ENCODE measurements at regions not wholly inside any gene's neighbourhood (a gene's known extent, or its start where the extent isn't known, plus 50 kb on each side); places are given as distances from the start of the nearest gene placed in this dataset.
"Not testable (repeated sequence)": the region's sequence is repeated elsewhere in the genome, so short reads cannot be mapped to it uniquely, and the experiment has no call there.

DNA sequence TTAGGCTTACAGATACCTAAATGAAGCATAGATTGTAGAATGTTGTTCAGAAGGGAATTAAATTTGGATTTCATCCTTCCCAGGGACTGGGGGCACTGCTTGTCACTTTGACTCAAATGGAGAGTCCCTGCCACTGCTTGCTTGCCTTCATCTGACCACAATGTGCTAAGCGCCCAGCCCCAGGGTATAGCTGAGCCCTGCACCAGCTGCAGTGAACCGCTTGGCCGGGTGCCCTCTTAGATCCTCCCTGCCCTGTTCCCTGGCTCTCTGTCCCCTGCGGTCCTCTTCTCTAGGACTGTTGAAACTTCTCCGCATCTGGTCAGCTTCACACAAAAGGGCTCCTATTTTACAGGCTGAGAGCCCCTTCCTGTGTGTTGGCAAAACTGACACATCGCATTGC is 170.9 kb downstream of the BCL2L11 start:
- not testable (repeated sequence) for DNase-seq

DNA sequence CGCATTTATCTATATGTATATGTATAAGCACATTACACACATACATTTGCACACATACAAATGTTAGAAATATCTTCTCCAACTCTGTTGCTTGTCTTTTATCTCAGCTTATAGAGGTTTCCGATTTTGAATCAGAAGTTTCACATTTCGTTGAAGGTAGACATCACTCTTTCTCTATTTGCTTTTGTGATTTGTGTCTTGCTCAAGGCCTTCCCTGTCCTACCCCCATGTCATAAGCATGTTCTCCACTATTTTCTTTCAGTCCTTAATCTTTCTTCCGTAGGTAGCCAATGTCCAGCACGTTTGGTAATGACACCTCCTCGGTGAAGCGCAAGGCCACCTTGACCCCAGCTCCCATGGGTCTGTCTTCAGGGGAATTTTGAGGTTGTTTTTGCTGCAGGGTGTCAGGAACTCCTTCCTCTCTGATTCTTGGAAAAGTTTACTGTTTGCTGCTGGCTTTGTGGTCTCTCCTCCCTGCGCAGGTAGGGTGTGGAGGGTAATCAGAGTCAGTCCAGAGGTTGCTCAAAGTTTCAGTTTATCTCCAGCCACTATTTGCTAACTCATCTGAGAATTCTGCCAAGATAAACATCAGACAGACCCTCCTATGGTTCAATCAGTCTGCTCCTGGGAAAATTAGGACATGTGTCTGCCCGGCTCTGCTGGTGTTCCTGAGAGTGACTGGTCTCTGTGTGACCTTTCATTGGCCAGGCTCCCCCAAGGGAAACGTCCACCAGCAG is 171.7 kb downstream of the BCL2L11 start:
- DNase-seq: not testable (repeated sequence)

DNA sequence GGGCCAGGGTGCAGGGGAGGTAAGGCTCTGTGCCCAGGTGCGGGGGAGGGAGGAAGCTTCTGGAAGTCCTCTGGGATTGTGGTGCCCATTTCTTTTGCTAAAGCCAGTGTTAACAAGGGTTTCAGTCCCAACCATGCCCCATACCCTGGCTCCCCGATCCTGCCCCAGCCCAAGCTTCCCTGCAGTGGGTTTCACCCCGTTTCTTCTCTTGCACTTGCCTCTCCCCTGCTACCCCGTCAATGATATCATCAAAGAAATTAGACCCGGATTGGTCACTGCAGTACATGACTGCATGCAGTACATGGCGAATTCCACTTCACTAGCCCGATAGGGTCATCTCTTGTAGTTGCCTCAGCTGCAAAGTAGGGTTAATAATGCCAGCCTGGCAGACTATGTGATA is 174.0 kb downstream of the BCL2L11 start:
- DNase-seq: not testable (repeated sequence)

DNA sequence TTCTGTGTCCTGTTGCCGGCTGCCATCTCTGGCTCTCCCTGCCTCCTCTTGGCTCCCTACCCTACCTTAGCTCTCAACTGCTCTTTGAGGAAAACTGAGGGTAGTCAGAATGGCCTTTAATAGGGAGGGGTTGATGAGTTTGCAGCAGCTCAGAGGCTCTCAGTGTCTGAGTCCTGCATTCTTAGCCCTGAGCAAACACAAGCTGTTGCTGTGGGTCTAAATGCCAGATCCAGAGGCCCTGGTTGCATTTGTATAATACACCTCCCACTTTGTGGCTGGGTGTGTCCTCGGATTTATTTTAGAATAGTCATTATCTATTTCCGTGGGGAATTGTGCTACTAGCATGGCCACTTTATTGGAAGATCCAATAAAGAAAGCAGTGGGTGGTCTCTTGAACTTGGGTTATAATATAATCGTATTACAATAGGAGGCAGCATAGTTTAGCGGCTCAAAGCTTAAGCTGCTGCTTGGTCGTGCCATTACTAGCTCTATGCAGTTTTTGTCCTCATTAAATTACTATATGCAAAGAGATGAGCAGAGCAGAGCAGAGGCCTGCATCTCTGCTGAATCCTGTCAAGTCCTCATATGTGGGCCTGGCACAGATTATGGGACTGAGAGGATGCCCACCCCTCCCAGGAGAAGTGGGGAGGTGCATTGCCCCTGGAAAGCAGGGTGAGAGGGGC is 175.5 kb downstream of the BCL2L11 start:
- not testable (repeated sequence) for DNase-seq

DNA sequence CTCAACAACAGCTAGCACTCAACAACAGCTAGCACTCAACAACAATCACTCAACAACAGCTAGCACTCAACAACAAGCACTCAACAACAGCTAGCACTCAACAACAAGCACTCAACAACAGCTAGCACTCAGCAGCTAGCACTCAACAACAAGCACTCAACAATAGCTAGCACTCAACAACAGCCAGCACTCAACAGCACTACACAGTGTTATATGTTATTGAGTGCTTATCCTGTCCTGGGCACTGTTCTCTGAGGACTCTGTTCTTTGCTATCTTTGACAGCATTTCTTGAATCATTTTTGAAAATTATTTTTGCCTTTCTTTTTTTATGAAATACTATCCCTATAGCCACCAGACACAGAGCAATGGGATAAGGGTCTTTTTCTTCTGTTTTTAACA is 176.4 kb downstream of the BCL2L11 start:
- not testable (repeated sequence) for DNase-seq

DNA sequence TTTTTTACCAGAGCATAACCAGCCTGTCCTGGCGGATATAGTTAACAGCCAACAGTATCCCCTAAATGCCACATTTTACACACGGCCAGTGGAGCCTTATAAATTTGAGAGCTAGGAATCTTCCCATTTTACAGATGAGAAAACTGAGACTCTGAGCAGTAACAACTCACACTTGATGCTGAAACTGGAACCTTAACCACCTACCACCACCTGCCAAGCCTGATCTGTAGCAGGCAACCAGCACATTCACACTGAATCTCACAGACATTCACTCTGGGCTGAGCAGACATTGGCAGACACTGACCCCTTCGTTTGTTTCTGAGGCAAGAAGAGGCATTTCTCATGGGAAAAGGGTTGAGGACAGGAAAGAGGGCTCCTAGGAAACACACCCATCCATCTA is 178.2 kb downstream of the BCL2L11 start:
- DNase-seq: not testable (repeated sequence)

DNA sequence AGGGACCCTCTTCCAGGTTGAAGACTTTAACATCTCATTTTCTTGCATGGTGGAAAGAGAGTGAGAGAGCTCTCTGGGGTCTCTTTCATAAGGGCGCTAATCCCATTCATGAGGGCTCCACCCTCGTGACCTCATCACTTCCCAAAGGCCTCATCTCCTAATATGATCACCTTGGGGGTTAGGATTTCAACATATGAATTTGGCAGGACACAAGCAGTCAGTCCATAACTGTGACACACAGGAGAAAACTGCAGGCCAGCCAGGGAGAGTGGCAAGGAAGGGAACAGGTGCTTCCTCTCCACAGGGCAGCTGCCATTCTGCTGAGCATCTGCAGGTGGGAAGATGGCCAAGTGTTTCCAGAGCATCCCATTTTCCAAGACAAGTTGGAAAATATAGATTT is 178.9 kb downstream of the BCL2L11 start:
- not testable (repeated sequence) for DNase-seq

DNA sequence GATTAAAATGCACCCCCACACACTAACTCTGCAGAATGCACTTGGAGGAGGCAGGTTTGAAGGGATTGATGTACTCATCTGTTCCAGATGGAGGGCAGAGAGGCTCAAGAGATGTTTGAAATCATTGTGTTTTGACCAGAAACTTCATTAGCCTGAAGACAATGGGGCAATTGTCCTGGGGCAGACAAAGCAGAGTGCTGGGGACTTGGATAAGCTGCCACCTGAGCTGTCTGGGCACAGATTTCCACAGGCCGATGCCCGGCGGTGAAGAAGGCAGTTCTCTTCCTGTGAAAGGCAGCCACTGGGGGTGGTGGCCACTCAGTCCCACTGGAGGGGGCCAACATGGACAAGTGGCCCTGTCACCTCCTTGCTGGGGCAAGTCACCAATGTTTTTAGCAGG is 181.0 kb downstream of the BCL2L11 start:
- not testable (repeated sequence) for DNase-seq

DNA sequence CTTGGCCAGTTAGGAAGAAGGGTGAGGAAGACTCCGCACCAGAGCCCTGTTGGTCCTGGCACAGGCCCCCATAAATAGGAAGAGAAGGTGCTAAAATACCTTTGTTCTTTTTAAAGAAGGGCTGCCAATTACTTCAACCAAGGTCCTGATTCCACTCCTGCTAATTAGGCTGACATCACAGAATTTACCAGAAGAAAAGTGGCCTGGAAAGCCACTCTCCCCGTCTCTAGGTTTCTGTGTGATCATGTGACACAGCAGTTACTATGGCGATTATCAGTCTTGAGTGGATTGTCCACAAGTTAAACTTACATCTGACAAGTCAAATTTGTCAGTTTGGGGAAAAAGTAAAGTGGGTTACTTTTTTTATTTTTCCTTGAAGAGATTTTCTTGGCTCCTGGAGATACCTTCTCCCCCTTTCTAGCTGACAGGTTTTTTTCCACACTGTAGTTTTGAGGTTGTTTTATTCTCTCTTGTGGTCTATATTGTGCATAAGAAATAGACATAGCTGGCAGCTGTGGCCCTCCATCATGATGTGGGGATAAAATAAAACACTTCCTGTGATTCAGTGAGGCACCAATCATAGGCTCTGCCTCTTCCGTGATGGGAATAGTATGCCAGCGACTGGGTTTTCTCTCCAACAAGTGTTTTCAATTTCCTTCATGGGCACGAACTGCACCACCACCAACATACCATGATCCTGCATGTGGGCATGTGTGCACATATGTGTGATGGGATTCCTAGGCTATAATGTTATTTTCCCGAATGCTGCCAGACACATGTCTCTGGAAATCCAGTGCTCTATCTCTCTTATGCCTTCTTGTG is 181.9 kb downstream of the BCL2L11 start:
- not testable (repeated sequence) for DNase-seq

DNA sequence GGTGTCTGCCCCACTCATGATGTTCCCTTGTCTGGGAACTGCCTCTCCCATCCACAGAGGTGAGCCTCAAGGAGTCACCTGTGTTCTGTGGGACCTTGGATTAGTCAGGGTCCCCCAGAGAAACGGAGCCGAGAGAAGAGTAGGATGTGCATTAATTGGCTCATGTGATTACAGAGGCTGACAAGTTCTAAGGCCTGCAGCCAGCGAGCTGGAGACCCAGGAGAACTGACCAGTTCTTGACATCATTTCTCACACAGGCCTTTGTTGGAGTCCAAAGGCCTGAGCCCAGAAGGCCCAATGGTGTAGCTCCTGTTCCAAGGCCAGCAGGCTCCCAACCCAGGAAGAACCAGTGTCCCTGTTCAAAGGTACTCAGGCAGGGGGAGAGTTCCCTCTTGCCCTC is 186.6 kb downstream of the BCL2L11 start:
- DNase-seq: not testable (repeated sequence)

DNA sequence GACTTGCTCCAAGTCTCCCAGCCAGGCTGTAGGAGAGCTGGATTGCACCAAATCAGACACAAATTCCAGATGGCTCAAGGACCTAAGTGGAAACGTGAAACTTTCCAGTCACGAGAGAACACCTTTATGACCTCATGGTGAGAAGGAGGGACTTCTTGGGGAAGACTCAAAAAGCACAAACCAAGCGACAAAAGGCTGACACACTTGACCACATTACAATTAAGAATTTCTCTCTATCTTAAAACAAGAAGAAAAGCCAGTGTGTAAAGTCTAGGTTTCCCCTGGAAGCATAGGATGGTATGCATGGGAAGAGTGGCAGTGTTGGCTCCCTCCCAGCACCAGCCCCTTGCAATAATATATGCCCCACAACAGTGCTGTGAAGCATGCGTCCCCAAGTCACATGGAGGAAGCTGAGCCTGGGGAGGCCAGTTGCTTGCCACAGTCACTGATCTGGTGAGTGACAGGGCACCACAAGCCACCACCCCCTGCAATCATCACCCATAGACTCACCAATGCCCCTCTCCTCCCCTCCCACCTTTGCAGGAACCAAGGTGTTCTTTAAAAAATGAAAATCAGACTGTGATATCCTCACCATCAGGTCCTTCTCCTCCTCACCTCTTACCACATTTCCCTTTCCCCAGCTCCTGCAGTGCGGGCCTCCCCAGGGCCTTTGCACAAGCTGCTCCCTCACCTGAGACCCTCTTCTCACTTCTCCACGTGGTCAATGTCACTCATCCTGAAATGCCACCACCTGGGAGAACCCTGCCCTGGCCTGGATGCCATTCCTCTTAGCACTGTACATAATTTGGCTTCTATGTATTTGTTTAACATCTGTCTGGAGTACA is 188.7 kb downstream of the BCL2L11 start:
- not testable (repeated sequence) for DNase-seq

DNA sequence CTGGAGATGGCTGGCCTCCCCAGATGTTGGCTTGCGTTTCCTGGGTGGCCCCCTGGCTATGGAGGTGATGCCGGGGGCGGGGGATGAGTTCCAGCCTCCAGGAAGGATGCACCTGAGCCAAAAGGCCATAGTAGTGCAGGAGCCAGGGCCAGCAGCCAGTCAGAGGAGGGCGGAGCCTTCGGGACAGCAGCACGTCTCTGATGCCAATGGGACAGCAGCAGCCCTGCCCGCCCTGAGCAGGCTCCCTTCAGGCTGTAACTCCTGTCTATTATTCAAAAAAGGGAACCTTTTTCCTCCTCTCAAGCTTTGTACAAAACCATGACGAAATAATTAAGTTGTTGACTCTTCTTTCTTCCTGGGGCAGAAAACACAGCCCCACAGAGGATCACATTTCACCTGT is 189.7 kb downstream of the BCL2L11 start:
- DNase-seq: not testable (repeated sequence)

DNA sequence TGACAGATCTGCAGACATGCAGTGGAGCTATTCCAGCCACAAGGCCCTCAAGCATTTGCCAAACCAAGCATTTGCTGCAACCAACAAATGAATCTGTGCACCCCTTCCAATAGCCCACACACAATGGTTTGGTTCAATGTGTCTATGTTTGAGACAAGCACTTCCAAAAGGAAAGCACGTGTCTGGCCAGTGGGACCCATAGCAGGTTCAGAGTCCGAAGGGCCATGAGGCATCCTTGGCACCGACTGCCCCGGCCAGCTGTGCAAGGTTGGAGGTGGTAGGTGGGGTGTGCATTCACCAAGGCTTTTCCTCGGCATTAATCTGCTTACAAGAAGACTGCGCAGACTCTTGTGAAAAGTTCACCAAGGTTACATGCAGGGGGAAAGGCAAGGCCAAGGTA is 190.9 kb downstream of the BCL2L11 start:
- DNase-seq: not testable (repeated sequence)

DNA sequence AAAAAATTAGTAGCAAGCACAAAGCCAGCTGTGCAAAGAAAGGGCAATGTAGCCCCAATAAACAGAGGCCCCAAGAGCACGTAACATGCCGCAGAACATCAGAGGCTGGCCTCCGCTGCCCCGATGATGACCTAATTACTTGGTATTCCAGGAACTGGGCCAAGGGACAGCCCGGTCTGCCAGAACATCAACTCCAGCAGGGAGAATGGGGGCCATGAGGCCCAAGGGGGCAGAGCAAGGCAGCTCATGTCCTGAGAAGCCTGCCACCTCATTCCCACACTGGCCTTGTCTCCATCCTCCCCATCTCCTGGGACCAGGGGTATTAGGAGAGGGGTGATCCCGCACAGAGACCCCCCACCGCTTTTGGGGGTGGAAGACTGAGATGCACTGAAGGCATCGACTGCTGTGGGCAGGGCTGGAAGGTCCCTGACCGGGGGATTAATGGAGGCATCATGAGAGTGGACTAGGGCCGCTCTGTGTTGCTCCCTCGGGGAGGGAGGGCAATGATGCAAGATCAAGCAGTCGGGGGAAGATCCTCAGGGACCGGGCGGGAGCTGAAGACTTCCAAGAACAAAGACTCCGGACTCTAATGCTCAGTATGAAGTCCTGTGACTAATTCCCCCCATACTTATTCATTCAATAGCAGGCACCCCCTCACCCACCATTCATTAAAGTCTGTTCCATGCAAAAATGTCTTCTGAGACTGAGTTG is 192.3 kb downstream of the BCL2L11 start:
- DNase-seq: not testable (repeated sequence)

DNA sequence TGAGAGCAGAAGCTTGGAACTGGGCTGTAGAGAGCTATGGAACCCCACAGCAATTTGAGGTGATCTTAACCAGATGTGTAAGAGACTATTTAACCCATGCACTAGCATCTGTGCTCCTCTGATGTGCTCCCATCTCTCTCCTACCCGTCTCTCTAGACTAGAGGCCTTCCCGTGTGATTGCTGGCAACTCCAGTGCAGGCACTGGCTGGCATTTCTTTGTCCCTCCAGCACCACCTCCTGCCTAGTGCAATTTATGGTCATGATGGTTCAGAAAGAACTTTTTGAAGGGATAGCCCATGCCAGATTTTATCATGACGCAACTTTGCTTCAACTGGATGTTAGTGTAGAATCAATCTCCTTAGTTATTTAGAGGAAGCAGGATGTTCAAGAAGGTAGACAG is 193.0 kb downstream of the BCL2L11 start:
- not testable (repeated sequence) for DNase-seq

DNA sequence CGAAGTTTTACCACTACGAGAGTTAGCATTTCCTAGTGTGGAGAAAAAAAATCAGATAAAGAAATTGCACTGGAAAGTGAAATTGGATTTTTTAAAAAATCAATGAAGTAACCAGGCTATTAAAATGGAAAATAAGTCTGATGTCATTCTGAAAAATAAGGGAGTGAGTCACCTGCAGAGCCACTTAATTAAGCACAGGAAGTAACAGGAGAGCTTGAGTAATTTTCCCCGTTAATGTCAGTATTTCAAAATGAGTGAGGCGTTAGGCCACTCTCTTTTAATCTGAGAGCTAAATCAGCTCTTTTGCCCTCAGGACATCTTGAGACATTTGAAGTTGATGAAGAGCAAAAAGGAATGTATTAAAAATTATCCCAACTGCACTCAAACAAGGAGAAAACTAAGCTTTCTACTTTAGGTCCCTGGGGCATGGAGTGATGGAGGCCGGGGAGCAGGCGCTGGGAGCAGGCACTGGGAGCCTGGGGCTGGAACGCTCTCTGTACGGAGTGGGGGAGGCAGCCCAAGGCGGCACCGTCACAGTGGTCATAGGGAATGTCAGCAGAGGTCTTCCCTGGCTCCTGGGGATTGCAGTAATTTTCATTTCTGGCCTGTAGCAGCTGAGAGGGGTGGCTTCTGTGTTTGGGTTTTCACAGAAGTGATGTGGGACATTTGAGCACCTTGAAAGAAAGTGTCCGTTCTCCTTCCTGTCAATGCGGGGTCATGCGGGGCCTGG is 194.6 kb downstream of the BCL2L11 start:
- DNase-seq: not testable (repeated sequence)

DNA sequence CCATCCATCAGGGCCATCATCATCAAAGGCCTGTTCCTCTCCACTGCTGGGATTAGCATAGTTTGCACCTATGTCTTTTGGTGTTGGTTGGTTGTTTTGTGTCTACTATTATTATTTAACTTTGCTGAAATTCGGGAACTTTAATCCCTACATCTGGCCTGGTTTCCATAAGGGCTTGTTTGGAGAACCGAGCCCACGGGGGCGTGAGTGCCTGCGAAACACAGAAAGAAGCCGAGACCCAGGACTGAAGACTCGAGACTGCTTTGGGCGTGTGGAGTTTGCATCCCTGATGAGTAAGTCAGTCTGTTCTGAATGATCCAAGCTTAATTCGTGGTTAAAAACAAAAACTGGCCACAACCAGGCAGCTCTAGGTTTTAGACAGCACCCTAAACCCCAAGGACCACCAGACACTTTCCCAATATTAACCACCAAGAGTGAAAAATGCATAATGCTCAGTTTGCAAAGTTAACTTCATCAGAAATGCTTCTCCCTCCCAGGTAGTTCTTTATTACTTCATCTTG is 195.6 kb downstream of the BCL2L11 start:
- not testable (repeated sequence) for DNase-seq

DNA sequence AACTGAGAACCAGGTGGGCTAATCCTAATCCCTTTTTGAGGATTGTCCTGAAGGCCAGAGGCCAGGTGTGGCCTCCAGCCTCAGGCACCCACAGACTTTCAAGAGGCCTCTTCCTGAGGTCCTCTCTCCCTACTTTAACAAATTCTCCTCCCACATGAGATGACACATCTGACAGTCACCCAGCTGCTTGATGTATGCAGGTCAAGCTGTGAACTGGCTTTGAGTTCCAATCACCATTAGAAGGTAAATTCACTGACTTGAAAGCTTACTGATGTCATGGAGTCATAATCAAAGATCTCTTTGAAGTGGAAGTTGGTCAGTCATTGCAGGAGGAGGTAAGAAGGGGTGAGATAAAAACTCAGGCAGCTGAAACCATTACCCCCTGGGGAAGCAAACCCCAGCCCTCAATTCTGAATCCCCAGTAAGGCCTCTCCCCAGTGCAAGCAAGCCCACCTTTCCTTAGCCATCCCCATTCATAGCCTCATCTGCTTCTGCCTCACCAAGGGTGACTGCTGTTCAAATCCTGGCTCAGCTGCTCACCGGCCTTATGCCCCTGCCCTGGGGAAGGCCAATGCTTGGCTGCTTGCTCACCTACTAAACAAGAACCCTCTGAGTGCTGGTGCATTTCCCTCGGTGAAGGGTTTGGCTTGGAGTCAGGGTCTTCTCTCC is 196.3 kb downstream of the BCL2L11 start:
- not testable (repeated sequence) for DNase-seq

DNA sequence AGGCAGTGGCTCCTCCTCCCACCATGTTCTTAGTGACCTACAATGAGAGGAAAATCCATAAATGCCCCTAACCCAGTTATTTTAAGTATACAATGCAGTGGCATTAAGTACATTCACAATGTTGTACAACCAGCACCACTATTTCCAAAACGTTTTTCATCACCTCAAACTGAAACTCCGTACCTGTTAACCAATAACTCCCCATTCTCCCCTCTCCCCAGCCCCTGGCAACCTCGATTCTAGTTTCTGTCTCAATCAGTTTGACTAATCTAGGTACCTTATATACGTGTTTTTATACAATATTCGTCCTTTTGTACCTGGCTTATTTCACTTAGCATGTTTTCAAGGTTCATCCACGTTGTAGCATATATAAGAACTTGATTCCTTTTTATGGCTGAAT is 198.8 kb downstream of the BCL2L11 start:
- not testable (repeated sequence) for DNase-seq

DNA sequence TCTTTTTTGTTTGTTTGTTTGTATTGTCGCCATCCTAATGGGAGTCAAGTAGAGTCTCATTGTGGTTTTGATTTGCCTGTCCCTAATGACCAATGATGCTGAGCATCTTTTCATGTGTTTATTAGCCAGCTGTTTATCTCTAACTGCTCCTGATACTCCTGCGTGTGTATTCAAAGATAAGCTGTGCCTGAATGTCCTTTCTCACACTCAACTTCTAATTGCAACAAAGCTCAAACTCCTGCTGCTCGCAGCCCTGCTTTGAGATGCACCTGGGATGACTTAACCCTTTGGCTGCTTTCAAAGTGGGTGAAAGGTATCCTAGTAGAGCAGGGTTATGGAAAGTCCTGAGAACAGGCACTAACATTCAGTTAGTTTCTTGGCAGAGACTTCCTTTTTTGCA is 199.6 kb downstream of the BCL2L11 start:
- DNase-seq: not testable (repeated sequence)
